ENCODE measurements at regions not wholly inside any gene's neighbourhood (a gene's known extent, or its start where the extent isn't known, plus 50 kb on each side); places are given as distances from the start of the nearest gene placed in this dataset.

DNA sequence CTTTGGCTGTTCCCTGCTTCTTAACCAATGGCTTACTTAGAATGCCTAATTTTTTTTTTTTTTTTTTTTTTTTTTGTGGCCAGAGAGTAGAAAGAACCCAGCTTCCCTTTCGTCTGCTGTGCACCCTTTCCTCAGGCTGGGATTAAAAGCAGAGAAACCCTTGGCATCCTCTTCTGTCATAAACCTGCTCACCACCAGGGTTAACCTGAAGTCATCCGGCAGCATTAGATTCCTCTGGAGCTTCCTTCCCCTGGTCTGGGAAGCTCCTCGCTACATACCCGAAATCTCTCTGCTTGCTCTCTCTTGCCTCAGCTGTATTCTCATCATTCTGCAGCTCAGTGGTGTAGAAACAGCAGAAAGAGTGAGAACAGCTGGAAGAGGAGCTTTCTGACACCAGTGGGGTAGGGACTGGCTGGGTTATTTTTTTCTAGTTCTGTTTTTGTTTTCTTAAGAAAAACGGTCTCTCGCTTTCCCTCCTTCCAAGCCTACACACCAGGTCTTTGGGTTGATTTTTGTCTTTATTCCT, 339.0 kb upstream of the MEIS1 start:
- TF ChIP-seq, protein P1, sequence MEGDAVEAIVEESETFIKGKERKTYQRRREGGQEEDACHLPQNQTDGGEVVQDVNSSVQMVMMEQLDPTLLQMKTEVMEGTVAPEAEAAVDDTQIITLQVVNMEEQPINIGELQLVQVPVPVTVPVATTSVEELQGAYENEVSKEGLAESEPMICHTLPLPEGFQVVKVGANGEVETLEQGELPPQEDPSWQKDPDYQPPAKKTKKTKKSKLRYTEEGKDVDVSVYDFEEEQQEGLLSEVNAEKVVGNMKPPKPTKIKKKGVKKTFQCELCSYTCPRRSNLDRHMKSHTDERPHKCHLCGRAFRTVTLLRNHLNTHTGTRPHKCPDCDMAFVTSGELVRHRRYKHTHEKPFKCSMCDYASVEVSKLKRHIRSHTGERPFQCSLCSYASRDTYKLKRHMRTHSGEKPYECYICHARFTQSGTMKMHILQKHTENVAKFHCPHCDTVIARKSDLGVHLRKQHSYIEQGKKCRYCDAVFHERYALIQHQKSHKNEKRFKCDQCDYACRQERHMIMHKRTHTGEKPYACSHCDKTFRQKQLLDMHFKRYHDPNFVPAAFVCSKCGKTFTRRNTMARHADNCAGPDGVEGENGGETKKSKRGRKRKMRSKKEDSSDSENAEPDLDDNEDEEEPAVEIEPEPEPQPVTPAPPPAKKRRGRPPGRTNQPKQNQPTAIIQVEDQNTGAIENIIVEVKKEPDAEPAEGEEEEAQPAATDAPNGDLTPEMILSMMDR (conservative IDR thresholded peaks at IDR 0.05; ENCODE audit: low read depth, low read length): 0 out of 2 replicates have a peak, but pooled peaks have one; percentile 16
- no peak for TF ChIP-seq EZH2 (IDR thresholded peaks at IDR 0.05; ENCODE audit: borderline replicate concordance, low read depth, low read length, poor library complexity, severe bottlenecking)
